ENCODE measurements at regions not wholly inside any gene's neighbourhood (a gene's known extent, or its start where the extent isn't known, plus 50 kb on each side); places are given as distances from the start of the nearest gene placed in this dataset.

- TF ChIP-seq POLR2A (IDR thresholded peaks at IDR 0.05) (no peak), CTCF (IDR thresholded peaks at IDR 0.05) (no peak)
These were observed 97.7 kb upstream of the FAM180A start for GRCh38 chr7:135846339-135846738.

GRCh38 chr7:135845415-135846075, 96.9 kb upstream of the FAM180A start:
- intact Hi-C loops (cut with DNase I): no loop called here
- no peak overlapping the region for H3K4me3 ChIP-seq
- no peaks in the 10 kb centered on the region for H3K27me3 ChIP-seq
- no peak overlapping the region for H3K27ac ChIP-seq
- DNase-seq (ENCODE audit: extremely low spot score in 2 of 2): no peak
- no peaks in the 10 kb centered on the region for H3K9me3 ChIP-seq
- no peaks in the 10 kb centered on the region for H3K36me3 ChIP-seq
- no peak for TF ChIP-seq POLR2A (IDR thresholded peaks at IDR 0.05)
- TF ChIP-seq POLR2AphosphoS5 (IDR thresholded peaks at IDR 0.05; ENCODE audit: insufficient read depth in 1 of 2, low read depth in 1 of 2): no peak
- no peak for TF ChIP-seq CTCF (IDR thresholded peaks at IDR 0.05)
- H3K4me1 ChIP-seq: no peaks in the 10 kb centered on the region

More at GRCh38 chr7:135846339-135846738, 97.7 kb upstream of the FAM180A start:
- Histone ChIP-seq H3K36me3 (no peaks in the 10 kb centered on the region), H3K27me3 (no peaks in the 10 kb centered on the region), H3K4me1 (no peaks in the 10 kb centered on the region), H3K9me3 (no peaks in the 10 kb centered on the region), H3K27ac (no peak overlapping the region), H3K4me3 (no peak overlapping the region)
- intact Hi-C loops (cut with DNase I): no loop called here
- DNase-seq (ENCODE audit: extremely low spot score in 2 of 2): peak; percentile 44 to 49

- DNase-seq (ENCODE audit: extremely low spot score in 2 of 2): no peak
- no peak for TF ChIP-seq POLR2AphosphoS5 (IDR thresholded peaks at IDR 0.05; ENCODE audit: insufficient read depth in 1 of 2, low read depth in 1 of 2)
- TF ChIP-seq POLR2A (IDR thresholded peaks at IDR 0.05): no peak
- TF ChIP-seq CTCF (IDR thresholded peaks at IDR 0.05): no peak
- no peaks in the 10 kb centered on the region for H3K9me3 ChIP-seq
- H3K4me3 ChIP-seq: no peak overlapping the region
- no peaks in the 10 kb centered on the region for H3K4me1 ChIP-seq
- intact Hi-C loops (cut with DNase I): no loop called here
- H3K27ac ChIP-seq: no peak overlapping the region
- no peaks in the 10 kb centered on the region for H3K27me3 ChIP-seq
- no peaks in the 10 kb centered on the region for H3K36me3 ChIP-seq
These were observed 96.3 kb upstream of the FAM180A start for GRCh38 chr7:135844903-135845302.

- no peak for TF ChIP-seq POLR2A (IDR thresholded peaks at IDR 0.05)
- TF ChIP-seq CTCF (IDR thresholded peaks at IDR 0.05): no peak
- no peak for TF ChIP-seq POLR2AphosphoS5 (IDR thresholded peaks at IDR 0.05; ENCODE audit: insufficient read depth in 1 of 2, low read depth in 1 of 2)
- H3K4me1 ChIP-seq: no peaks in the 10 kb centered on the region
- no peaks in the 10 kb centered on the region for H3K36me3 ChIP-seq
- no peak for DNase-seq (ENCODE audit: extremely low spot score in 2 of 2)
- intact Hi-C loops (cut with DNase I): no loop called here
- no peak overlapping the region for H3K27ac ChIP-seq
- H3K27me3 ChIP-seq: no peaks in the 10 kb centered on the region
- no peaks in the 10 kb centered on the region for H3K9me3 ChIP-seq
- H3K4me3 ChIP-seq: no peak overlapping the region
These were observed 94.6 kb upstream of the FAM180A start for GRCh38 chr7:135843214-135843613.

- no peak for TF ChIP-seq POLR2AphosphoS5 (IDR thresholded peaks at IDR 0.05; ENCODE audit: insufficient read depth in 1 of 2, low read depth in 1 of 2)
- no peak for TF ChIP-seq CTCF (IDR thresholded peaks at IDR 0.05)
- TF ChIP-seq POLR2A (IDR thresholded peaks at IDR 0.05): no peak
- no peak for DNase-seq (ENCODE audit: extremely low spot score in 2 of 2)
- H3K9me3 ChIP-seq: no peaks in the 10 kb centered on the region
- no peak overlapping the region for H3K27ac ChIP-seq
- intact Hi-C loops (cut with DNase I): no loop called here
- no peaks in the 10 kb centered on the region for H3K36me3 ChIP-seq
- no peaks in the 10 kb centered on the region for H3K27me3 ChIP-seq
- no peaks in the 10 kb centered on the region for H3K4me1 ChIP-seq
- H3K4me3 ChIP-seq: no peak overlapping the region
These were observed 94.0 kb upstream of the FAM180A start for GRCh38 chr7:135842446-135843179.

All from vagina (tissue), 2 donors.